ENCODE measurements at regions not wholly inside any gene's neighbourhood (a gene's known extent, or its start where the extent isn't known, plus 50 kb on each side); places are given as distances from the start of the nearest gene placed in this dataset.

DNA sequence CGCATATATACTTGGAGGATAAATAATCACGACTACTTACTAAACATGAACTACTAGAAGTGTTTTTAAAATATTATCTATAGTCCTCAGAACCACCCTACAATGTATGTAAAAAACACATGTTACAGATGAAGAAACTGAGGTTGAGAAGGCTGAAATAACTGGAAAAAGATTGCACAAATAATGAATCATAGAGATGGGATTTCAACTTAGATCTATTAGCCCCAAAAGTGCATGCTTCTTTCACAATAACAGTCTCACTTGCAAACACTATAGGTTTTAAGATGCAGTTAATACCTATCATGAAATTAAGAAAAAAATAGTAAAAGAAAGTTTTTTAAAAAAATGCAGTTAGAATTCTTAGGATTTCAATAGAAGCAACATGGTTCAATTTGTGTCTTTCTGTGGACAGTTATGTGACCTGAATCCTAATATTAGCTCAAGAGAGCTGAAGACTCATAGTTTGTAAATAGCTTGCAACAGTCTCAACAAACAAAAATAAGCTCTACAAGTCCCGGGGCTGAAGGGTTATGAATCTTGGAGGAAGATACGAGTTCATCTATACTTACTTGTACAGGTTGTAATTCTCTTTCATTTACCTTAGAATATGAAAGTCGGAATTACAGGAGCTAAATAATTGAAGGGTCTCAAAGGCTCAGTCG, 58.6 kb upstream of the NTPCR start:
- DNase-seq = no peak

DNA sequence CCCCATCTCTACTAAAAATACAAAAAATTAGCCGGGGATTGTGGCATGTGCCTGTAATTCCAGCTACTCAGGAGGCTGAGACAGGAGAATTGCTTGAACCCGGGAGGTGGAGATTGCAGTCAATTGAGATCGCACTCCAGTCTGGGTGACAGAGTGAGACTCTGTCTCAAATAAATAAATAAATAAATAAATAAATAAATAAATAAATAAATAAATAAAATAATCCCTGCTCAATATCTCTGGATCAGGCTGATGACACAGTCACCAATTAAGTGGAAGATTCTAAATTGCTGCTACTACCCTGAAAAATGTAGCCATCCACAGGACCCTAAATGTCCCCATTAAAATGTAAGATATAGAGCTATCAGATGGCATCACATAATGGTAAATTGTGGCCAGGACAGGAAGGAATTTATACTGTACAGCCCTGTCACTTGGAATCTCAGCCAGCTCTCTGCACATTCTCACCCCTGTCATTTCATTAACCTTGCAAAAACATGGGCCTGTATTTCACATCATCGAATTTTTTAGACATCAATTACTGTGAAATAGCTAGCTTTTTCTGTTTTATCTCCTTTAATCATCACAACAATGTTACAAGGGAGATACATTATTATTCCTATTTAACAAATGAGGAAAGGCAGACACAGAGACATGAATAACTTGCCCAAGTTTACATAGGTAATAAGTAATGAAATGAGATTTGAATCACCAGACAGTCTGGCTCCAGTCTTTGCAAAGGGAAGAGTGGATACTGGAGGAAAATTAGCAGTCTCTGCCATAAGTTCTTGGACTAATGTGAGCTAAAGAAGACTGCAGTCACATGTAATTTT, 56.7 kb upstream of the NTPCR start:
- no peak for DNase-seq

DNA sequence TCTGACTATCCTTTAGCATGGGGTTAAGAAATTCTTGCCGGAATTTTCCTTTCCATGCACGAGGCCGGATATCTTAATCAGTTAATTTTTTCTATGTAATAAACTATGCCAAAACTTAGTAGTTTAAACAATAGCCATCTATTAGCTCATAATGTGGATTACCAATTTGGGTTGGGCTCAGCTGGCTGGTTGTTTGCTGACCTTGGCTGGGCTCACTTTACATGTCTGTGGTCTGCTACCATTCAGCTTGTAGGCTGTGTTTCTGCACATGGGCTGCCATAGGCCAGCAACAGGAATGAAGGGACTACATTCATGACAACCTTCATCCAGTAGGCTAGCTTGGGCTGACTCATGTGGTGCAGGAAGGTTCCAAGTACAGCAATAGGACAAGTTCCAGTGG, 56.0 kb upstream of the NTPCR start:
- DNase-seq = no peak

DNA sequence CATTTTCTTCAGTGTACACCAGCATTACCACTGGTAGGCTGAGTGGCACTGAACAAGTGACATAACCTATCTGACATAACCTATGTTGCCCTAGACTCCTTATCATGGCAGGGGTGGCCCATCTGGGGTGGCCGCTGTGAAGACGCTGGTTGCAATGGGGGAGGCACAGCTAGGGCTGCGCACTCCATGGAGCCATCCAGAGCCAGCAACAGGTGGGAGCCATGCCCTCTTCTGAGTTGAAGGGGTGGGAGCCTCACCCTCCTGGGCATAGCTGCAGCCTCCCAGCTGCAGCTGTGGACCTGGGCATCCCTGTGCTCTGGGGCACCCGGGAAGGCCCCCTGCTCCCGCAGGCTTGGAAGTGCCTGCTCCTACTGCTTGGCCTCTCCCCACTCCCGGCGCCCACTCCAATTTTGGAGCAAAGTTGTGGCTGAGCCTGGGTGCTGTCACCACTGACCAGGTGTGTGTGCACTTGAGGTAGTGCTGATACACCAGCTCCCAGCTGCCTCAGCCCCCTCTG, 52.4 kb upstream of the NTPCR start:
- DNase-seq = no peak

DNA sequence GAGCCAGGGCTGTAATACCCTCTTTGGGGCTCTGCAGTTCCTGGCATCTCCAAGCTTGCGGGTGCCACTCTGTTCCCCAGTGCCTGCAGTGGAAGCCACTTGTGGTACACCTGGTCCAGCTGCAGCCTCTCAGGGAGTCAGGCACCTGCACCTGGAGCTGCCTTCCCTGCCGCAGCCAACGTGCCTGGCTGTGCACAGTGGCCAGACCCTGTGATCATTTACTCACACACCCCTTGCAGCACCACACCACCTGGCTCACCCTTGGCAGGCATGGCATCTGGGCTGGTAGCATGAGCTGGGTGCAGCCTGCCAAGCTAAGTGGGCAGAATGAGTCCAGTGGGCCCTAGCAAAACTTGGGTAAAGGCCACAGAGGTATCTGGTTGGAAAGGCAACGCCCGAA, 51.1 kb upstream of the NTPCR start:
- no peak for DNase-seq

DNA sequence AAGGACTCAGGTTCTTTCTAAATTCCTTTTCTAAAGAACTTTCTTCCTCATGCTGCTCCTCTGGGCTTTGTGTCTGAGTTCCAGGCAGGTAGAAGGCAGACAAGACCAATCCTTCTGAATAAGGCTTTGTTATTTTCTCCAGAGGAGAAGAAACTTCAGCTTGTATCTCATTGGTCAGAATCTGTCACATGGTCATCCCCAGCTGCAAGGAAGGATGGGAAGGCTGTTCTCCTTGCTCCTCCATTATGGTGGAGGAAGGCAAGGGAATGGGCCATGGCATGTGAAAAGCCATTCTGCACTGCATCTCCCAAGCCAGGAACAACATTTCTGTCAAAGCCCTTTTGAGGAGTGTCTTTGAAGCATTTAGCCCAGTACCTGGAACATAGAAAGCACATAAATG, 50.6 kb upstream of the NTPCR start:
- no peak for DNase-seq

All from nucleus accumbens (tissue), 56 donors.